ENCODE measurements at regions not wholly inside any gene's neighbourhood (a gene's known extent, or its start where the extent isn't known, plus 50 kb on each side); places are given as distances from the start of the nearest gene placed in this dataset.

- DNase-seq (ENCODE audit: low read depth): no peak
- no peak for TF ChIP-seq CTCF (IDR thresholded peaks at IDR 0.05; ENCODE audit: control insufficient read depth, extremely low read depth, insufficient read depth)
- no peak overlapping the region for H3K4me3 ChIP-seq (ENCODE audit: low read depth, low read length)
Observed at GRCh38 chr17:13074026-13074425, 56.2 kb upstream of the ELAC2 start.

- H3K4me3 ChIP-seq (ENCODE audit: low read depth, low read length): no peak overlapping the region
- TF ChIP-seq CTCF (IDR thresholded peaks at IDR 0.05; ENCODE audit: control insufficient read depth, extremely low read depth, insufficient read depth): no peak
- no peak for DNase-seq (ENCODE audit: low read depth)
Observed at GRCh38 chr17:13073018-13073417, 55.2 kb upstream of the ELAC2 start.

- TF ChIP-seq CTCF (IDR thresholded peaks at IDR 0.05; ENCODE audit: control insufficient read depth, extremely low read depth, insufficient read depth): no peak
- no peak overlapping the region for H3K4me3 ChIP-seq (ENCODE audit: low read depth, low read length)
- DNase-seq (ENCODE audit: low read depth): no peak
Observed at GRCh38 chr17:13070732-13071131, 52.9 kb upstream of the ELAC2 start.

- no peak for TF ChIP-seq CTCF (IDR thresholded peaks at IDR 0.05; ENCODE audit: control insufficient read depth, extremely low read depth, insufficient read depth)
- H3K4me3 ChIP-seq (ENCODE audit: low read depth, low read length): no peak overlapping the region
- no peak for DNase-seq (ENCODE audit: low read depth)
Observed at GRCh38 chr17:13067629-13068303, 49.9 kb upstream of the ELAC2 start.
